ENCODE measurements at regions not wholly inside any gene's neighbourhood (a gene's known extent, or its start where the extent isn't known, plus 50 kb on each side); places are given as distances from the start of the nearest gene placed in this dataset.

GRCh38 chr11:13114566-13115379, 105.7 kb downstream of the RASSF10 start:
- DNase-seq (ENCODE audit: low spot score) (peak; percentile 66), ATAC-seq (peak; percentile 98)
- ChIA-PET POLR2A (no interaction called here), CTCF (interaction anchor here (0.9 to 1.6 kb wide), 8 partner anchors 15 to 784 kb away, joined by 3 to 11 read pairs (median 3); partner anchors contain the start of gene RASSF10)
- peaks cover 24% of the 10 kb centered on the region for H3K4me1 Mint-ChIP-seq
- no peaks in the 10 kb centered on the region for H3K36me3 Mint-ChIP-seq
- H3K9me3 Mint-ChIP-seq, result no peaks in the 10 kb centered on the region
- H3K4me3 Mint-ChIP-seq, result no peak overlapping the region
- peak overlapping the region; percentile 44; the same call in 1 of the 2 replicates for H3K27ac Mint-ChIP-seq
- H3K27me3 Mint-ChIP-seq (ENCODE audit: low read depth), result peaks cover 5% of the 10 kb centered on the region
- peak; percentile 72 for TF ChIP-seq GABPB1 (CRISPR knock-in tag; IDR thresholded peaks at IDR 0.05)
- TF ChIP-seq, protein P1, sequence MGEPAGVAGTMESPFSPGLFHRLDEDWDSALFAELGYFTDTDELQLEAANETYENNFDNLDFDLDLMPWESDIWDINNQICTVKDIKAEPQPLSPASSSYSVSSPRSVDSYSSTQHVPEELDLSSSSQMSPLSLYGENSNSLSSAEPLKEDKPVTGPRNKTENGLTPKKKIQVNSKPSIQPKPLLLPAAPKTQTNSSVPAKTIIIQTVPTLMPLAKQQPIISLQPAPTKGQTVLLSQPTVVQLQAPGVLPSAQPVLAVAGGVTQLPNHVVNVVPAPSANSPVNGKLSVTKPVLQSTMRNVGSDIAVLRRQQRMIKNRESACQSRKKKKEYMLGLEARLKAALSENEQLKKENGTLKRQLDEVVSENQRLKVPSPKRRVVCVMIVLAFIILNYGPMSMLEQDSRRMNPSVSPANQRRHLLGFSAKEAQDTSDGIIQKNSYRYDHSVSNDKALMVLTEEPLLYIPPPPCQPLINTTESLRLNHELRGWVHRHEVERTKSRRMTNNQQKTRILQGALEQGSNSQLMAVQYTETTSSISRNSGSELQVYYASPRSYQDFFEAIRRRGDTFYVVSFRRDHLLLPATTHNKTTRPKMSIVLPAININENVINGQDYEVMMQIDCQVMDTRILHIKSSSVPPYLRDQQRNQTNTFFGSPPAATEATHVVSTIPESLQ (CRISPR knock-in tag; IDR thresholded peaks at IDR 0.05), result no peak

DNA sequence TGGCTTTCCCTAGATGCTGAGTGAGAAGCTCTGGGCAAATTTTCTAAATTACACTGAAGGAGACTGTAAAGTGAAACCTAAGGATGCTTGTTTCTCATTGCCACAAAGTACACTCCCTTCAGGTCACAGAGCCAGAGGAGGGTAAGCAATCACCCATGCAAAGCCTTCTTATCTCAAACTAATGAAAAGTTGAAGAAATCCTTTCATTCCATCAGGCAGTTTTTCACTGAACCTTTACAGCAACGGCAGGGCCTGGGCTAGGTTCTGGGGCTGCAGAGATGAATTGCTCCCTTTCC, 106.2 kb downstream of the RASSF10 start:
- Mint-ChIP-seq H3K4me3 (no peak overlapping the region), H3K4me1 (peaks cover 28% of the 10 kb centered on the region), H3K9me3 (no peaks in the 10 kb centered on the region), H3K27ac (no peak overlapping the region), H3K36me3 (no peaks in the 10 kb centered on the region), H3K27me3 (ENCODE audit: low read depth) (peaks cover 5% of the 10 kb centered on the region)
- ATAC-seq, result no peak
- no peak for DNase-seq (ENCODE audit: low spot score)
- ChIA-PET POLR2A (no interaction called here), CTCF (interaction anchor here (1.0 to 1.6 kb wide), 4 partner anchors 15 to 785 kb away, joined by 3 to 5 read pairs (median 3); partner anchors contain the start of gene RASSF10)
- no peak for TF ChIP-seq NFE2L1 (CRISPR knock-in tag; IDR thresholded peaks at IDR 0.05)
- TF ChIP-seq, protein P2, sequence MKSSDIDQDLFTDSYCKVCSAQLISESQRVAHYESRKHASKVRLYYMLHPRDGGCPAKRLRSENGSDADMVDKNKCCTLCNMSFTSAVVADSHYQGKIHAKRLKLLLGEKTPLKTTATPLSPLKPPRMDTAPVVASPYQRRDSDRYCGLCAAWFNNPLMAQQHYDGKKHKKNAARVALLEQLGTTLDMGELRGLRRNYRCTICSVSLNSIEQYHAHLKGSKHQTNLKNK (CRISPR knock-in tag; IDR thresholded peaks at IDR 0.05), result no peak
- no peak for TF ChIP-seq NR3C1 (CRISPR knock-in tag; conservative IDR thresholded peaks at IDR 0.05; ENCODE audit: low read depth)
- no peak for TF ChIP-seq TEAD4 (CRISPR knock-in tag; IDR thresholded peaks at IDR 0.05)
- TF ChIP-seq ATF2 (CRISPR knock-in tag; IDR thresholded peaks at IDR 0.05; ENCODE audit: borderline replicate concordance, low read depth), result no peak
- TF ChIP-seq PRDM15 (CRISPR knock-in tag; IDR thresholded peaks at IDR 0.05), result no peak
- TF ChIP-seq ZSCAN18 (CRISPR knock-in tag; IDR thresholded peaks at IDR 0.05), result no peak
- no peak for TF ChIP-seq NR1H2 (CRISPR knock-in tag; IDR thresholded peaks at IDR 0.05)
- TF ChIP-seq CREM (CRISPR knock-in tag; IDR thresholded peaks at IDR 0.05), result no peak
- TF ChIP-seq ETV6 (CRISPR knock-in tag; IDR thresholded peaks at IDR 0.05), result no peak
- TF ChIP-seq CREB1 (CRISPR knock-in tag; IDR thresholded peaks at IDR 0.05), result no peak
- TF ChIP-seq ZNF671 (CRISPR knock-in tag; IDR thresholded peaks at IDR 0.05), result no peak
- no peak for TF ChIP-seq ZNF219 (CRISPR knock-in tag; IDR thresholded peaks at IDR 0.05; ENCODE audit: borderline replicate concordance)
- TF ChIP-seq, protein P3, sequence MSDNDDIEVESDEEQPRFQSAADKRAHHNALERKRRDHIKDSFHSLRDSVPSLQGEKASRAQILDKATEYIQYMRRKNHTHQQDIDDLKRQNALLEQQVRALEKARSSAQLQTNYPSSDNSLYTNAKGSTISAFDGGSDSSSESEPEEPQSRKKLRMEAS (CRISPR knock-in tag; IDR thresholded peaks at IDR 0.05), result no peak
